ENCODE measurements at regions not wholly inside any gene's neighbourhood (a gene's known extent, or its start where the extent isn't known, plus 50 kb on each side); places are given as distances from the start of the nearest gene placed in this dataset.

DNA sequence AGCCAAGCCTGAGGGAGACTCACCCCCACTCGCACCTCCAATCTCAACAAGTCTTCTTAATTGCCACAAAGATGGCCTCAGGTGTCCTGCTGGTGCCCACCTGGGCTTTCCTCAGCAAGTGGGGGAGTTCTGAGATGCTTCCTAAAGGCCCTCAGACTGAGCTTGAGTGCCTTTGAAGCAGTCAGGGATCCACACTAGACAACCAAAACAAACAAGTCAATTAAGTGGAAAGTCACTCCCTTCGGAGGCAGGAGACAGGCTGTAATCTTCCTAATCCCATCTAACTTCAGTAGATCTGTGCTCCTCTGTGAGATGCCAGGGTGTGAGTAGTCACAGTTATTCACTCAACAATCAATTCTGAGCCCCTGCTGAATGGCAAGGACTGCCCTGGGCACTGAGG lies 68.3 kb upstream of the SERP2 start:
- no peak overlapping the region for H3K4ac ChIP-seq (ENCODE audit: low read depth, low read length)
- no peak overlapping the region for H3K14ac ChIP-seq (ENCODE audit: insufficient read depth, low read length)
- Mint-ChIP-seq H3K4me3 (peak overlapping the region in 1 of 2 experiments; percentile 66; a peak in 3 of 5 replicates), H3K27ac (no peak overlapping the region), H3K27me3 (ENCODE audit: low read depth) (peaks cover 93% of the 10 kb centered on the region), H3K36me3 (ENCODE audit: insufficient read depth in 1 of 3, low read depth in 3 of 3) (no peaks in the 10 kb centered on the region), H3K4me1 (peaks cover 36 to 40% of the 10 kb centered on the region in 2 experiments), H3K9me3 (no peaks in the 10 kb centered on the region; a peak in 1 of 5 replicates)
- peaks cover 8% of the 10 kb centered on the region for H3K23me2 ChIP-seq (ENCODE audit: insufficient read length, low read depth, low read length, poor library complexity, severe bottlenecking)
- no peaks in the 10 kb centered on the region for H3K79me1 ChIP-seq (ENCODE audit: insufficient read depth, low read depth, low read length, poor library complexity, severe bottlenecking)
- no peak overlapping the region for H3K27ac ChIP-seq (ENCODE audit: insufficient read length, low read depth, low read length)
- H3K79me2 ChIP-seq (ENCODE audit: insufficient read depth, low read length) = no peaks in the 10 kb centered on the region
- H3K4me2 ChIP-seq (ENCODE audit: insufficient read depth, insufficient read length, low read length) = peak overlapping the region; percentile 48
- no peak overlapping the region for H2BK15ac ChIP-seq (ENCODE audit: low read depth, low read length)
- H3K56ac ChIP-seq (ENCODE audit: insufficient read length, low read depth, low read length) = no peak overlapping the region
- no peak overlapping the region for H3K23ac ChIP-seq (ENCODE audit: insufficient read length, low read depth, low read length)
- no peak overlapping the region for H2BK12ac ChIP-seq (ENCODE audit: insufficient read length, low read depth, low read length)
- H3K9me3 ChIP-seq (ENCODE audit: control insufficient read depth, low read depth, low read length) = no peaks in the 10 kb centered on the region
- no peak overlapping the region for H2AK5ac ChIP-seq (ENCODE audit: insufficient read length, low read length)
- no peak overlapping the region for H4K8ac ChIP-seq (replicated peaks; ENCODE audit: insufficient read length, low read depth, low read length)
- H2BK20ac ChIP-seq (ENCODE audit: low read depth, low read length, poor library complexity, severe bottlenecking) = no peak overlapping the region
- H4K5ac ChIP-seq (ENCODE audit: insufficient read length, low read depth, low read length) = no peak overlapping the region
- H3T11ph ChIP-seq (ENCODE audit: low read length) = no peak overlapping the region
- no peak overlapping the region for H4K91ac ChIP-seq (ENCODE audit: insufficient read length, low read depth, low read length)
- H2BK120ac ChIP-seq (ENCODE audit: low read depth, low read length, poor library complexity, severe bottlenecking) = no peak overlapping the region
- TF ChIP-seq, protein P1, sequence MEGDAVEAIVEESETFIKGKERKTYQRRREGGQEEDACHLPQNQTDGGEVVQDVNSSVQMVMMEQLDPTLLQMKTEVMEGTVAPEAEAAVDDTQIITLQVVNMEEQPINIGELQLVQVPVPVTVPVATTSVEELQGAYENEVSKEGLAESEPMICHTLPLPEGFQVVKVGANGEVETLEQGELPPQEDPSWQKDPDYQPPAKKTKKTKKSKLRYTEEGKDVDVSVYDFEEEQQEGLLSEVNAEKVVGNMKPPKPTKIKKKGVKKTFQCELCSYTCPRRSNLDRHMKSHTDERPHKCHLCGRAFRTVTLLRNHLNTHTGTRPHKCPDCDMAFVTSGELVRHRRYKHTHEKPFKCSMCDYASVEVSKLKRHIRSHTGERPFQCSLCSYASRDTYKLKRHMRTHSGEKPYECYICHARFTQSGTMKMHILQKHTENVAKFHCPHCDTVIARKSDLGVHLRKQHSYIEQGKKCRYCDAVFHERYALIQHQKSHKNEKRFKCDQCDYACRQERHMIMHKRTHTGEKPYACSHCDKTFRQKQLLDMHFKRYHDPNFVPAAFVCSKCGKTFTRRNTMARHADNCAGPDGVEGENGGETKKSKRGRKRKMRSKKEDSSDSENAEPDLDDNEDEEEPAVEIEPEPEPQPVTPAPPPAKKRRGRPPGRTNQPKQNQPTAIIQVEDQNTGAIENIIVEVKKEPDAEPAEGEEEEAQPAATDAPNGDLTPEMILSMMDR (conservative IDR thresholded peaks at IDR 0.05) = no peak
- H4K20me1 ChIP-seq (ENCODE audit: control insufficient read depth, insufficient read depth, insufficient read length) = no peaks in the 10 kb centered on the region
- peaks cover 11% of the 10 kb centered on the region for H3K27me3 ChIP-seq (ENCODE audit: insufficient read depth, low read length)
- no peak overlapping the region for H3K18ac ChIP-seq (ENCODE audit: insufficient read length, low read depth, low read length)
- H3K9ac ChIP-seq (ENCODE audit: extremely low read depth, insufficient read length, low read length) = no peak overlapping the region
- WGBS (ENCODE audit: extremely low coverage, insufficient read length, low lambda C conversion rate) = no CpG with 5 or more reads among the region's 2 CpGs
- no peak overlapping the region for H2BK5ac ChIP-seq (ENCODE audit: insufficient read length, low read length)
- no peak for DNase-seq
- no peak overlapping the region for H2AFZ ChIP-seq (ENCODE audit: low read length)
- peaks cover 6% of the 10 kb centered on the region; the same call in 1 of the 2 replicates for H3K4me1 ChIP-seq (ENCODE audit: insufficient read depth, low read length)

All from H9 (cell line).